GM23338 (cell line): ENCODE measurements at regions not wholly inside any gene's neighbourhood (a gene's known extent, or its start where the extent isn't known, plus 50 kb on each side); places are given as distances from the start of the nearest gene placed in this dataset.

ENCODE experiments used
- ATAC-seq: fragments of 200-7000 bp; cut with Tn5 transposase; 3 replicates; pipeline ENCODE4 v1.9.1; 2020
- DNase-seq: peaks from one replicate; pipeline ENCODE4 v3.0.0-alpha.2; 2015; ENCODE audit warnings: low spot score
- H2AFZ ChIP-seq: fragments of 200-600 bp; sonication (generic); 2 replicates; pipeline ENCODE4 v1.8.0; 2016; ENCODE audit warnings: antibody characterized with exemption, mild to moderate bottlenecking, moderate library complexity
- H3F3A ChIP-seq: fragments of 200-600 bp; sonication (generic); replicated peaks from 2 replicates; pipeline ENCODE4 v1.8.0; 2017; ENCODE audit warnings: antibody characterized with exemption, mixed run types, low read depth
- H3K27ac ChIP-seq: fragments of 200-600 bp; sonication (generic); 2 replicates; pipeline ENCODE4 v1.6.1; 2016; ENCODE audit warnings: low read depth
- H3K27me3 ChIP-seq: fragments of 200-600 bp; sonication (generic); 2 replicates; pipeline ENCODE4 v1.8.0; 2016; ENCODE audit warnings: mild to moderate bottlenecking, mixed run types, moderate library complexity; ENCODE audit not compliant: insufficient read depth
- H3K36me3 ChIP-seq: fragments of 200-600 bp; sonication (generic); 2 replicates; pipeline ENCODE4 v1.8.0; 2016; ENCODE audit warnings: mild to moderate bottlenecking; ENCODE audit not compliant: insufficient read depth
- H3K4me1 ChIP-seq: fragments of 200-600 bp; sonication (generic); 2 replicates; pipeline ENCODE4 v1.8.0; 2016; ENCODE audit warnings: mild to moderate bottlenecking, moderate library complexity; ENCODE audit not compliant: insufficient read depth
- H3K4me2 ChIP-seq: fragments of 200-600 bp; sonication (generic); 2 replicates; pipeline ENCODE4 v1.7.1; 2017; ENCODE audit warnings: mixed run types
- H3K4me3 ChIP-seq: fragments of 200-600 bp; sonication (generic); 2 replicates; pipeline ENCODE4 v1.6.1; 2016; ENCODE audit warnings: mixed run types
- H3K79me2 ChIP-seq: fragments of 200-600 bp; sonication (generic); replicated peaks from 2 replicates; pipeline ENCODE4 v1.8.0; 2017; ENCODE audit warnings: mild to moderate bottlenecking; ENCODE audit not compliant: insufficient read depth
- H3K9me2 ChIP-seq: fragments of 200-600 bp; sonication (generic); 2 replicates; pipeline ENCODE4 v1.8.0; 2017; ENCODE audit not compliant: insufficient read depth
- H4K20me1 ChIP-seq: fragments of 200-600 bp; sonication (generic); replicated peaks from 2 replicates; pipeline ENCODE4 v1.8.0; 2017; ENCODE audit warnings: mild to moderate bottlenecking; ENCODE audit not compliant: insufficient read depth
- H3K27ac Mint-ChIP-seq: 2 replicates; pipeline ENCODE4 v1.8.0; 2020; ENCODE audit warnings: inconsistent platforms, mild to moderate bottlenecking, moderate library complexity, mixed read lengths
- H3K27me3 Mint-ChIP-seq: 3 replicates; pipeline ENCODE4 v1.8.0; 2022; ENCODE audit warnings: low read depth, mild to moderate bottlenecking, moderate library complexity, mixed read lengths, inconsistent platforms; ENCODE audit not compliant: insufficient read depth, poor library complexity
- H3K36me3 Mint-ChIP-seq: 3 replicates; pipeline ENCODE4 v1.8.0; 2021; ENCODE audit warnings: low read depth, mild to moderate bottlenecking, inconsistent platforms, moderate library complexity, mixed read lengths
- H3K4me1 Mint-ChIP-seq: 3 replicates; pipeline ENCODE4 v1.8.0; 2020; ENCODE audit warnings: mild to moderate bottlenecking, inconsistent platforms, mixed read lengths
- H3K4me3 Mint-ChIP-seq: 3 replicates; pipeline ENCODE4 v1.8.0; 2021; ENCODE audit warnings: moderate library complexity, mild to moderate bottlenecking, inconsistent platforms, mixed read lengths
- H3K9me3 Mint-ChIP-seq: 3 replicates; pipeline ENCODE4 v1.8.0; 2020; ENCODE audit warnings: moderate library complexity, mild to moderate bottlenecking, inconsistent platforms, mixed read lengths
- POLR2AphosphoS5 ChIP-seq: IDR thresholded peaks from 2 replicates; pipeline ENCODE4 v1.6.1; 2016; ENCODE audit warnings: antibody characterized with exemption, low read depth
- TF ChIP-seq, protein P1 (sequence below): fragments of 250-450 bp; sonication (Bioruptor Pico); IDR thresholded peaks from 2 replicates; pipeline ENCODE4 v1.5.0; 2020; ENCODE audit warnings: mild to moderate bottlenecking, moderate library complexity

GRCh38 chr1:79614762-79615161, 608.2 kb upstream of the ADGRL4 start (continued):
- TF ChIP-seq, protein P1, sequence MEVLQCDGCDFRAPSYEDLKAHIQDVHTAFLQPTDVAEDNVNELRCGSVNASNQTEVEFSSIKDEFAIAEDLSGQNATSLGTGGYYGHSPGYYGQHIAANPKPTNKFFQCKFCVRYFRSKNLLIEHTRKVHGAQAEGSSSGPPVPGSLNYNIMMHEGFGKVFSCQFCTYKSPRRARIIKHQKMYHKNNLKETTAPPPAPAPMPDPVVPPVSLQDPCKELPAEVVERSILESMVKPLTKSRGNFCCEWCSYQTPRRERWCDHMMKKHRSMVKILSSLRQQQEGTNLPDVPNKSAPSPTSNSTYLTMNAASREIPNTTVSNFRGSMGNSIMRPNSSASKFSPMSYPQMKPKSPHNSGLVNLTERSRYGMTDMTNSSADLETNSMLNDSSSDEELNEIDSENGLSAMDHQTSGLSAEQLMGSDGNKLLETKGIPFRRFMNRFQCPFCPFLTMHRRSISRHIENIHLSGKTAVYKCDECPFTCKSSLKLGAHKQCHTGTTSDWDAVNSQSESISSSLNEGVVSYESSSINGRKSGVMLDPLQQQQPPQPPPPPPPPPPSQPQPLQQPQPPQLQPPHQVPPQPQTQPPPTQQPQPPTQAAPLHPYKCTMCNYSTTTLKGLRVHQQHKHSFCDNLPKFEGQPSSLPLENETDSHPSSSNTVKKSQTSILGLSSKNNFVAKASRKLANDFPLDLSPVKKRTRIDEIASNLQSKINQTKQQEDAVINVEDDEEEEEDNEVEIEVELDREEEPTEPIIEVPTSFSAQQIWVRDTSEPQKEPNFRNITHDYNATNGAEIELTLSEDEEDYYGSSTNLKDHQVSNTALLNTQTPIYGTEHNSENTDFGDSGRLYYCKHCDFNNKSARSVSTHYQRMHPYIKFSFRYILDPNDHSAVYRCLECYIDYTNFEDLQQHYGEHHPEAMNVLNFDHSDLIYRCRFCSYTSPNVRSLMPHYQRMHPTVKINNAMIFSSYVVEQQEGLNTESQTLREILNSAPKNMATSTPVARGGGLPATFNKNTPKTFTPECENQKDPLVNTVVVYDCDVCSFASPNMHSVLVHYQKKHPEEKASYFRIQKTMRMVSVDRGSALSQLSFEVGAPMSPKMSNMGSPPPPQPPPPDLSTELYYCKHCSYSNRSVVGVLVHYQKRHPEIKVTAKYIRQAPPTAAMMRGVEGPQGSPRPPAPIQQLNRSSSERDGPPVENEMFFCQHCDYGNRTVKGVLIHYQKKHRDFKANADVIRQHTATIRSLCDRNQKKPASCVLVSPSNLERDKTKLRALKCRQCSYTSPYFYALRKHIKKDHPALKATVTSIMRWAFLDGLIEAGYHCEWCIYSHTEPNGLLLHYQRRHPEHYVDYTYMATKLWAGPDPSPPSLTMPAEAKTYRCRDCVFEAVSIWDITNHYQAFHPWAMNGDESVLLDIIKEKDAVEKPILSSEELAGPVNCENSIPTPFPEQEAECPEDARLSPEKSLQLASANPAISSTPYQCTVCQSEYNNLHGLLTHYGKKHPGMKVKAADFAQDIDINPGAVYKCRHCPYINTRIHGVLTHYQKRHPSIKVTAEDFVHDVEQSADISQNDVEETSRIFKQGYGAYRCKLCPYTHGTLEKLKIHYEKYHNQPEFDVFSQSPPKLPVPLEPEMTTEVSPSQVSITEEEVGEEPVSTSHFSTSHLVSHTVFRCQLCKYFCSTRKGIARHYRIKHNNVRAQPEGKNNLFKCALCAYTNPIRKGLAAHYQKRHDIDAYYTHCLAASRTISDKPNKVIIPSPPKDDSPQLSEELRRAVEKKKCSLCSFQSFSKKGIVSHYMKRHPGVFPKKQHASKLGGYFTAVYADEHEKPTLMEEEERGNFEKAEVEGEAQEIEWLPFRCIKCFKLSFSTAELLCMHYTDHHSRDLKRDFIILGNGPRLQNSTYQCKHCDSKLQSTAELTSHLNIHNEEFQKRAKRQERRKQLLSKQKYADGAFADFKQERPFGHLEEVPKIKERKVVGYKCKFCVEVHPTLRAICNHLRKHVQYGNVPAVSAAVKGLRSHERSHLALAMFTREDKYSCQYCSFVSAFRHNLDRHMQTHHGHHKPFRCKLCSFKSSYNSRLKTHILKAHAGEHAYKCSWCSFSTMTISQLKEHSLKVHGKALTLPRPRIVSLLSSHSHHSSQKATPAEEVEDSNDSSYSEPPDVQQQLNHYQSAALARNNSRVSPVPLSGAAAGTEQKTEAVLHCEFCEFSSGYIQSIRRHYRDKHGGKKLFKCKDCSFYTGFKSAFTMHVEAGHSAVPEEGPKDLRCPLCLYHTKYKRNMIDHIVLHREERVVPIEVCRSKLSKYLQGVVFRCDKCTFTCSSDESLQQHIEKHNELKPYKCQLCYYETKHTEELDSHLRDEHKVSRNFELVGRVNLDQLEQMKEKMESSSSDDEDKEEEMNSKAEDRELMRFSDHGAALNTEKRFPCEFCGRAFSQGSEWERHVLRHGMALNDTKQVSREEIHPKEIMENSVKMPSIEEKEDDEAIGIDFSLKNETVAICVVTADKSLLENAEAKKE (CRISPR knock-in tag), result no peak

- no peaks in the 10 kb centered on the region for H3K79me2 ChIP-seq
- H3F3A ChIP-seq, result no peaks in the 10 kb centered on the region
- no peaks in the 10 kb centered on the region for H3K9me3 Mint-ChIP-seq
- H3K27me3 Mint-ChIP-seq, result no peaks in the 10 kb centered on the region
- ATAC-seq (no peak), DNase-seq (no peak)
- H3K27me3 ChIP-seq, result no peaks in the 10 kb centered on the region
- H3K4me3 ChIP-seq, result no peak overlapping the region
- H3K4me1 ChIP-seq, result no peaks in the 10 kb centered on the region
- no peak overlapping the region for H3K4me2 ChIP-seq
- TF ChIP-seq POLR2AphosphoS5, result no peak
- TF ChIP-seq, protein P1 (CRISPR knock-in tag), result no peak
- no peaks in the 10 kb centered on the region for H3K9me2 ChIP-seq
- H3K4me1 Mint-ChIP-seq, result no peaks in the 10 kb centered on the region
- H3K4me3 Mint-ChIP-seq, result no peak overlapping the region
- no peaks in the 10 kb centered on the region for H4K20me1 ChIP-seq
- H3K36me3 Mint-ChIP-seq, result no peaks in the 10 kb centered on the region
- H2AFZ ChIP-seq, result no peak overlapping the region
- no peak overlapping the region for H3K27ac ChIP-seq
- no peaks in the 10 kb centered on the region for H3K36me3 ChIP-seq
- no peak overlapping the region for H3K27ac Mint-ChIP-seq
These were observed 607.6 kb upstream of the ADGRL4 start for GRCh38 chr1:79614106-79614505.
